Tibial artery (tissue), 4 donors: ENCODE measurements at regions not wholly inside any gene's neighbourhood (a gene's known extent, or its start where the extent isn't known, plus 50 kb on each side); places are given as distances from the start of the nearest gene placed in this dataset.

Experiments used
- DNase-seq, 2 donors: peaks; one replicate each; pipeline ENCODE4 v3.0.0-alpha.2; 2019
- H3K27ac ChIP-seq, 2 donors: fragments of 200-600 bp; sonication (generic) in 1 of 2; 1 replicate in 1 of 2; 2 replicates in 1 of 2; pipeline ENCODE4 v1.5.1; 2018 to 2019; ENCODE audit warnings: mild to moderate bottlenecking in 1 of 2
- H3K27me3 ChIP-seq, 2 donors: fragments of 200-600 bp; sonication (generic) in 1 of 2; one replicate each; pipeline versions ENCODE4 v1.5.1 to v1.6.0; 2016 to 2019
- H3K36me3 ChIP-seq, 3 donors: fragments of 200-600 bp; sonication (generic) in 2 of 3; one replicate each; pipeline ENCODE4 v1.5.1; 2016 to 2019; ENCODE audit warnings: mild to moderate bottlenecking in 2 of 3
- H3K4me1 ChIP-seq, 4 donors: fragments of 200-600 bp; sonication (generic) in 2 of 4; 1 replicate in 3 of 4; 2 replicates in 1 of 4; pipeline ENCODE4 v1.5.1; 2016 to 2019
- H3K4me3 ChIP-seq, 2 donors: fragments of 200-600 bp; sonication (generic) in 1 of 2; 1 replicate in 1 of 2; 2 replicates in 1 of 2; pipeline ENCODE4 v1.5.1; 2018 to 2019; ENCODE audit warnings: mild to moderate bottlenecking in 2 of 2
- H3K9me3 ChIP-seq, 3 donors: fragments of 200-600 bp; sonication (generic) in 1 of 3; one replicate each; pipeline ENCODE4 v1.5.1; 2016 to 2019
- intact Hi-C: fragments of 100-400 bp; cut with DNase I; formaldehyde crosslinking; loops from one replicate; pipeline ENCODE4 v1.15.0; 2023; ENCODE audit warnings: low total_unique reads
- TF ChIP-seq, protein P1 (sequence below), 2 experiments: fragments of 200-600 bp in 1 of 2; fragments of 450-650 bp in 1 of 2; IDR thresholded peaks; one replicate each; pipeline ENCODE4 v1.5.1; 2017 to 2019; ENCODE audit warnings: antibody characterized with exemption in 2 of 2, mild to moderate bottlenecking in 1 of 2, moderate library complexity in 1 of 2

DNA sequence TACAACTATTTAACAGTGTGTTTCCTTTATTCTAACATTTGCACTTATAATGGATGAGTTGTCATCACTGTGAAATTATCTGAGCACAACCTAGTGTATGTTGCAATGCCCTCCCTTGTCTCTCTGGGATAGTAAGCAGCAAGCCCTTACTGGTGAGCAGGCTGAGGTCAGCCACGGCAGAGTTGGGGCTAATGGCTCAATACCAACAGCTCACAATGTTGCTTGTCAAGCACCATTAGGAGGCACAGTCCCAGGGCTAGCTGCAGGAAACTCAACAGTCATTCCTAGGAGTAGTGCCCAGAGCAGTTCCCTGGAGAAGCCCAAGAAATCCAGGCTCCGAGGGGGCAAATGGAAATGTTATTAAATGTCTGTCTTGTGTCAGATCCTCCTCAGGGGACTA is 858.4 kb downstream of the GRID1 start:
- no peak for DNase-seq
- Histone ChIP-seq H3K4me1 (no peaks in the 10 kb centered on the region), H3K4me3 (no peak overlapping the region), H3K36me3 (no peaks in the 10 kb centered on the region), H3K9me3 (peaks cover 0 to 11% (median 10%) of the 10 kb centered on the region in 3 donors), H3K27me3 (no peaks in the 10 kb centered on the region), H3K27ac (no peak overlapping the region)
- TF ChIP-seq, protein P1, sequence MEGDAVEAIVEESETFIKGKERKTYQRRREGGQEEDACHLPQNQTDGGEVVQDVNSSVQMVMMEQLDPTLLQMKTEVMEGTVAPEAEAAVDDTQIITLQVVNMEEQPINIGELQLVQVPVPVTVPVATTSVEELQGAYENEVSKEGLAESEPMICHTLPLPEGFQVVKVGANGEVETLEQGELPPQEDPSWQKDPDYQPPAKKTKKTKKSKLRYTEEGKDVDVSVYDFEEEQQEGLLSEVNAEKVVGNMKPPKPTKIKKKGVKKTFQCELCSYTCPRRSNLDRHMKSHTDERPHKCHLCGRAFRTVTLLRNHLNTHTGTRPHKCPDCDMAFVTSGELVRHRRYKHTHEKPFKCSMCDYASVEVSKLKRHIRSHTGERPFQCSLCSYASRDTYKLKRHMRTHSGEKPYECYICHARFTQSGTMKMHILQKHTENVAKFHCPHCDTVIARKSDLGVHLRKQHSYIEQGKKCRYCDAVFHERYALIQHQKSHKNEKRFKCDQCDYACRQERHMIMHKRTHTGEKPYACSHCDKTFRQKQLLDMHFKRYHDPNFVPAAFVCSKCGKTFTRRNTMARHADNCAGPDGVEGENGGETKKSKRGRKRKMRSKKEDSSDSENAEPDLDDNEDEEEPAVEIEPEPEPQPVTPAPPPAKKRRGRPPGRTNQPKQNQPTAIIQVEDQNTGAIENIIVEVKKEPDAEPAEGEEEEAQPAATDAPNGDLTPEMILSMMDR (IDR thresholded peaks at IDR 0.05): no peak
- intact Hi-C loops: no loop called here

DNA sequence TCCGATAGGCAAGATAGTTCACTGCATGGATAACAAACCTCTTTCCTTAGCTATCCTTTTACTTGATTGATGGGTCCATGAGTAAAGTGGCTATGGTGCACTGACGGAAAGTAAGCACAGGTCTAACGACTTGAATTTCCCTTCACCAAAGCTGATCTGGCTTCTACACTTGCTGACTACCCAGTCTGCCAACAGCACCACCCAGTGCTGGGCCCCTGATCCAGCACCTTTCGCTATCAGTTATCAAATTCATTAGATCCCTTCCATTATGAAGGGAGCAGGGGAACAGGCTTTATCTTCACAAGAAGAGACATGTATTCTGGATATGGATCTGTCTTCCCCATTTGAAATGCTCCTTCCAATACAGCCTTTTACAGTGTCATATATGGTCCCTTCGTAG is 855.9 kb downstream of the GRID1 start:
- Histone ChIP-seq H3K36me3 (no peaks in the 10 kb centered on the region), H3K27ac (no peak overlapping the region), H3K9me3 (no peaks in the 10 kb centered on the region), H3K27me3 (no peaks in the 10 kb centered on the region), H3K4me3 (no peak overlapping the region), H3K4me1 (no peaks in the 10 kb centered on the region)
- TF ChIP-seq, protein P1 (IDR thresholded peaks at IDR 0.05): no peak
- no peak for DNase-seq
- intact Hi-C loops: no loop called here

DNA sequence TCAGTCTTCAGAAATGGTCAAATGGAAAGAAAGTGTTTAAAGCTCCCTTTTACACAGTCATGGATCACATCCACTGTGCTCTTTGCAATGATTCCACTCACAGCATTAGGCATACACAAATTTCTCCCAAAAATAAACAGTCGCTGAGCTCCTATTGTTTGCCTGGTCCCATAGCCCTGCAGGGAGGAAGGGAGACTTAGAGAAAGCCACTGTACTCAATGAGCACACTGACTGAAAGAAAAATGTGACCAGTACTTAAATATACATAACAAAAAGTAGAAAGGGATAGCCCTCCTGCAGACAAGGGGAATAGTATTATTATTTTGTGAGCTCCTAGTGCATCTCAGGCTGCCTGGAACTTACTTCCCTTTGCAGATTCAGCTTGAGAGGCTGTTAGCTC is 853.2 kb downstream of the GRID1 start:
- intact Hi-C loops: no loop called here
- TF ChIP-seq, protein P1 (IDR thresholded peaks at IDR 0.05): no peak
- H3K9me3 ChIP-seq: no peaks in the 10 kb centered on the region

DNA sequence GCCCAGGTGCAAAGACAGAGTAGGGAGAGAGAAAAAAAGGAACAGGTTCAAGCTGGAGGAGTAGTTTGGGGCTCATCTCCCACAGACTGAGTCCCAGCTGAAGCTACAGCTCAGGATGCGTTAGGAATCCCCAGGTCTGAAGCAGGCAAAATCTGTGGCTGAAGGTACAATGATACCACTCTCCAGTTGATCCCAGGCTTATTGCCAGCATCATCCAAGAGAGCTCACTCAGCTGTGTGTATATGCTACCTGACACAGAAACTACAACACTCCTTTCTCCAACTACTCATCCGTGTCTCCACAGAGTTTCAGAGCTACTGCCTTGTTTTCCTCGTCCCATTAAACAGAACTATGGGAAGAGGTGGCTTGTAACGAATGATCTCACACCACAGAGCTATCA is 851.3 kb downstream of the GRID1 start:
- Histone ChIP-seq H3K9me3 (no peaks in the 10 kb centered on the region), H3K27ac (no peak overlapping the region), H3K27me3 (no peaks in the 10 kb centered on the region), H3K4me1 (no peaks in the 10 kb centered on the region), H3K36me3 (no peaks in the 10 kb centered on the region), H3K4me3 (no peak overlapping the region)
- DNase-seq: no peak
- intact Hi-C loops: no loop called here
- TF ChIP-seq, protein P1 (IDR thresholded peaks at IDR 0.05): no peak

More for the DNA sequence above, 853.2 kb downstream of the GRID1 start:
- Histone ChIP-seq H3K36me3 (no peaks in the 10 kb centered on the region), H3K4me1 (no peaks in the 10 kb centered on the region), H3K27ac (no peak overlapping the region), H3K4me3 (no peak overlapping the region), H3K27me3 (no peaks in the 10 kb centered on the region)
- no peak for DNase-seq

DNA sequence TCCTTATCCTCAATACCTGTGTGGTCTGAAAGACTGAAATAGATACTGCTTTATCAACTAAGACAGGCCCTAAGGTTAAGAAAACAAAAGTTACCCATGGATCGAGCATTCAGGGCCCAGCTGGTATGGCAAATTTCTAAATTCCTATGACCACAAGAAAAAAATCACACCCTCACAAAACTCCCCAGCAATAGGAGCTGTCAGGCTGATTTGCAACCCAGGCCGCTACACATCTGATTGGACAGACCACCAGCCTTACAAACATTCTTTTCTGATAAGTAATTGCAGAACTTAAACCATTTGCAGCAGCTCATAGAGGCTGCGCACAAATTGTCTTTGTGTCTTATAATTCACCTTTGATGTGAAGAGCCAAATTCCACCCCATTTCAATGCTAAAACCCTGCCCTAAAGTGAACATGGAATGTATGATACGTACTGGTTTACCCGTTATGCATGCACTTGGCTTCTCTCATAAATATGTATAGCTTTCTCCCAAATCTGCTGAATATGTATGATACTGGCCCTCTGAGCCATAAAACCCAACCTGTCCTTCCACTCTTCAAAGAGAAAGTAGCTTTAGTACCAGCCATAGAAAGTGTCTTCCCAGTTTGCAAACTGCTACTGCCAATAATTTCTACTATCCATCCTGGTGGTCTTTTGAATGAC is 842.5 kb downstream of the GRID1 start:
- Histone ChIP-seq H3K4me1 (no peaks in the 10 kb centered on the region), H3K4me3 (no peak overlapping the region), H3K27me3 (no peaks in the 10 kb centered on the region), H3K36me3 (no peaks in the 10 kb centered on the region), H3K27ac (no peak overlapping the region), H3K9me3 (peaks cover 0 to 7% (median 0%) of the 10 kb centered on the region in 3 donors)
- DNase-seq: no peak
- TF ChIP-seq, protein P1 (IDR thresholded peaks at IDR 0.05): no peak
- intact Hi-C loops: no loop called here
